ENCODE measurements at regions not wholly inside any gene's neighbourhood (a gene's known extent, or its start where the extent isn't known, plus 50 kb on each side); places are given as distances from the start of the nearest gene placed in this dataset.

GRCh38 chr13:30027569-30028455 lies 177.4 kb upstream of the UBL3 start:
- no peaks in the 10 kb centered on the region for H4K20me1 ChIP-seq (ENCODE audit: insufficient read depth)
- H3K36me3 ChIP-seq (ENCODE audit: low read depth), result no peaks in the 10 kb centered on the region
- WGBS, 2 experiments (ENCODE audit: low coverage in 1 of 2, low lambda C conversion rate in 2 of 2, missing lambda C conversion rate in 2 of 2), result 64 to 70% methylated on average over 6 of the region's 6 CpGs
- H3K4me2 ChIP-seq (ENCODE audit: unreplicated experiment), result peak overlapping the region; percentile 18
- no peaks in the 10 kb centered on the region for H3K27me3 ChIP-seq (replicated peaks; ENCODE audit: insufficient read depth)
- peaks cover 45% of the 10 kb centered on the region for H3K4me1 ChIP-seq (ENCODE audit: insufficient read depth)
- H2AFZ ChIP-seq, result no peak overlapping the region
- H3K9ac ChIP-seq, result peak overlapping the region; percentile 14; the same call in 1 of the 2 replicates
- TF ChIP-seq EZH2 (IDR thresholded peaks at IDR 0.05; ENCODE audit: insufficient read depth, poor library complexity, severe bottlenecking), result no peak
- TF ChIP-seq EZH2phosphoT487 (IDR thresholded peaks at IDR 0.05; ENCODE audit: insufficient read depth, low read depth), result no peak
- no peaks in the 10 kb centered on the region for H3K9me3 ChIP-seq (ENCODE audit: low read depth)
- DNase-seq, result peak; percentile 70
- H3K9me2 ChIP-seq (ENCODE audit: insufficient read depth), result no peaks in the 10 kb centered on the region
- peaks cover 29% of the 10 kb centered on the region for H3F3A ChIP-seq (ENCODE audit: insufficient read depth)
- no peak overlapping the region for H3K4me3 ChIP-seq
- peak overlapping the region; percentile 71 for H3K27ac ChIP-seq
- H3K79me2 ChIP-seq (ENCODE audit: insufficient read depth), result no peaks in the 10 kb centered on the region
- in situ Hi-C loops (cut with MboI), result no loop called here

- Histone ChIP-seq H4K20me1 (ENCODE audit: insufficient read depth) (no peaks in the 10 kb centered on the region), H2AFZ (no peak overlapping the region), H3K27ac (peak overlapping the region; percentile 71; the same call in 1 of the 2 replicates), H3K4me3 (no peak overlapping the region), H3K36me3 (ENCODE audit: low read depth) (no peaks in the 10 kb centered on the region), H3K4me2 (ENCODE audit: unreplicated experiment) (no peak overlapping the region), H3K9ac (peak overlapping the region; percentile 43; the same call in 1 of the 2 replicates), H3K9me2 (ENCODE audit: insufficient read depth) (no peaks in the 10 kb centered on the region), H3K79me2 (ENCODE audit: insufficient read depth) (no peaks in the 10 kb centered on the region), H3K9me3 (ENCODE audit: low read depth) (no peaks in the 10 kb centered on the region), H3K4me1 (ENCODE audit: insufficient read depth) (peaks cover 46% of the 10 kb centered on the region), H3F3A (ENCODE audit: insufficient read depth) (peaks cover 29% of the 10 kb centered on the region), H3K27me3 (replicated peaks; ENCODE audit: insufficient read depth) (no peaks in the 10 kb centered on the region)
- WGBS, 2 experiments (ENCODE audit: low coverage in 1 of 2, low lambda C conversion rate in 2 of 2, missing lambda C conversion rate in 2 of 2), result 80 to 84% methylated on average over 5 of the region's 5 CpGs
- in situ Hi-C loops (cut with MboI), result no loop called here
- no peak for TF ChIP-seq EZH2 (IDR thresholded peaks at IDR 0.05; ENCODE audit: insufficient read depth, poor library complexity, severe bottlenecking)
- TF ChIP-seq EZH2phosphoT487 (IDR thresholded peaks at IDR 0.05; ENCODE audit: insufficient read depth, low read depth), result no peak
- DNase-seq, result no peak
These were observed 176.5 kb upstream of the UBL3 start for GRCh38 chr13:30026909-30027308.

GRCh38 chr13:30026093-30026492 lies 175.7 kb upstream of the UBL3 start:
- H3K27ac ChIP-seq, result peak overlapping the region; percentile 51
- DNase-seq, result peak; percentile 97
- peak overlapping the region; percentile 43; the same call in 1 of the 2 replicates for H3K9ac ChIP-seq
- H3K36me3 ChIP-seq (ENCODE audit: low read depth), result no peaks in the 10 kb centered on the region
- peaks cover 33% of the 10 kb centered on the region for H3F3A ChIP-seq (ENCODE audit: insufficient read depth)
- no peak overlapping the region for H2AFZ ChIP-seq
- no peaks in the 10 kb centered on the region for H4K20me1 ChIP-seq (ENCODE audit: insufficient read depth)
- peak overlapping the region; percentile 66 for H3K4me2 ChIP-seq (ENCODE audit: unreplicated experiment)
- peaks cover 54% of the 10 kb centered on the region for H3K4me1 ChIP-seq (ENCODE audit: insufficient read depth)
- H3K9me2 ChIP-seq (ENCODE audit: insufficient read depth), result no peaks in the 10 kb centered on the region
- H3K79me2 ChIP-seq (ENCODE audit: insufficient read depth), result no peaks in the 10 kb centered on the region
- no peak for TF ChIP-seq EZH2 (IDR thresholded peaks at IDR 0.05; ENCODE audit: insufficient read depth, poor library complexity, severe bottlenecking)
- no peak for TF ChIP-seq EZH2phosphoT487 (IDR thresholded peaks at IDR 0.05; ENCODE audit: insufficient read depth, low read depth)
- no peaks in the 10 kb centered on the region for H3K27me3 ChIP-seq (replicated peaks; ENCODE audit: insufficient read depth)
- H3K4me3 ChIP-seq, result no peak overlapping the region
- in situ Hi-C loops (cut with MboI), result no loop called here
- 1% methylated on average over 5 of the region's 5 CpGs for WGBS, 2 experiments (ENCODE audit: low coverage in 1 of 2, low lambda C conversion rate in 2 of 2, missing lambda C conversion rate in 2 of 2)
- H3K9me3 ChIP-seq (ENCODE audit: low read depth), result no peaks in the 10 kb centered on the region

- TF ChIP-seq EZH2 (IDR thresholded peaks at IDR 0.05; ENCODE audit: insufficient read depth, poor library complexity, severe bottlenecking) (no peak), EZH2phosphoT487 (IDR thresholded peaks at IDR 0.05; ENCODE audit: insufficient read depth, low read depth) (no peak)
- no peaks in the 10 kb centered on the region for H4K20me1 ChIP-seq (ENCODE audit: insufficient read depth)
- no peaks in the 10 kb centered on the region for H3K79me2 ChIP-seq (ENCODE audit: insufficient read depth)
- no peak for DNase-seq
- H3K4me3 ChIP-seq, result no peak overlapping the region
- peaks cover 39% of the 10 kb centered on the region for H3F3A ChIP-seq (ENCODE audit: insufficient read depth)
- peak overlapping the region; percentile 66 for H3K4me2 ChIP-seq (ENCODE audit: unreplicated experiment)
- WGBS, 2 experiments (ENCODE audit: low coverage in 1 of 2, low lambda C conversion rate in 2 of 2, missing lambda C conversion rate in 2 of 2), result 100% methylated on average over 1 of the region's 1 CpG
- in situ Hi-C loops (cut with MboI), result no loop called here
- no peak overlapping the region for H2AFZ ChIP-seq
- H3K4me1 ChIP-seq (ENCODE audit: insufficient read depth), result peaks cover 61% of the 10 kb centered on the region
- no peaks in the 10 kb centered on the region for H3K9me3 ChIP-seq (ENCODE audit: low read depth)
- H3K27ac ChIP-seq, result no peak overlapping the region
- no peaks in the 10 kb centered on the region for H3K36me3 ChIP-seq (ENCODE audit: low read depth)
- no peak overlapping the region for H3K9ac ChIP-seq
- H3K9me2 ChIP-seq (ENCODE audit: insufficient read depth), result no peaks in the 10 kb centered on the region
- no peaks in the 10 kb centered on the region for H3K27me3 ChIP-seq (replicated peaks; ENCODE audit: insufficient read depth)
These were observed 174.9 kb upstream of the UBL3 start for GRCh38 chr13:30025351-30025750.
